ENCODE measurements at regions not wholly inside any gene's neighbourhood (a gene's known extent, or its start where the extent isn't known, plus 50 kb on each side); places are given as distances from the start of the nearest gene placed in this dataset.

DNA sequence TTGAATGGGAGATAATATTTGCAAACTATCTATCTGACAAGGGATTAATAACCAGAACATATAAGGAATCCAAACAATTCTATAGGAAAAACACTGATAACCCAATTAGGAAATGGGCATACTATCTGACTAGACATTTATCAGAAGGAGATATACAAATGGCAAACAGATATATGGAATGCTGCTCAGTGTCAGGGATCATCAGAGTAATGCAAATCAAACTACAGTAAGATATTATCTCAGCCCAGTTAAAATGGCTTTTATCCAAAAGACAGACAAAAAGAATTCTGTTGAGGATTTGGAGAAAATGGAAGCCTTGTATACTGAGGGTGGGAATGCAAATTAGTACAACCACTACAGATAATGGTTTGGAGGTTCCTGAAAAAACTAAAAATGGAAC is 758.0 kb upstream of the B3GALT2 start:
- in situ Hi-C loops (cut with MboI; ENCODE audit: low sequenced_read_pairs): no loop called here
- Histone ChIP-seq H3K27me3 (ENCODE audit: low read depth) (no peaks in the 10 kb centered on the region), H3K4me3 (no peak overlapping the region), H3K4me1 (no peaks in the 10 kb centered on the region), H3K36me3 (replicated peaks) (no peaks in the 10 kb centered on the region), H3K9me3 (no peaks in the 10 kb centered on the region)
- no peak for DNase-seq (ENCODE audit: low spot score in 2 of 2)

GRCh38 chr1:193940176-193940575 is 753.8 kb upstream of the B3GALT2 start:
- H3K36me3 ChIP-seq (replicated peaks): no peaks in the 10 kb centered on the region
- no peak for DNase-seq (ENCODE audit: low spot score in 2 of 2)
- no peaks in the 10 kb centered on the region for H3K4me1 ChIP-seq
- H3K9me3 ChIP-seq: no peaks in the 10 kb centered on the region
- no peak overlapping the region for H3K4me3 ChIP-seq
- in situ Hi-C loops (cut with MboI; ENCODE audit: low sequenced_read_pairs): no loop called here
- no peaks in the 10 kb centered on the region for H3K27me3 ChIP-seq (ENCODE audit: low read depth)

DNA sequence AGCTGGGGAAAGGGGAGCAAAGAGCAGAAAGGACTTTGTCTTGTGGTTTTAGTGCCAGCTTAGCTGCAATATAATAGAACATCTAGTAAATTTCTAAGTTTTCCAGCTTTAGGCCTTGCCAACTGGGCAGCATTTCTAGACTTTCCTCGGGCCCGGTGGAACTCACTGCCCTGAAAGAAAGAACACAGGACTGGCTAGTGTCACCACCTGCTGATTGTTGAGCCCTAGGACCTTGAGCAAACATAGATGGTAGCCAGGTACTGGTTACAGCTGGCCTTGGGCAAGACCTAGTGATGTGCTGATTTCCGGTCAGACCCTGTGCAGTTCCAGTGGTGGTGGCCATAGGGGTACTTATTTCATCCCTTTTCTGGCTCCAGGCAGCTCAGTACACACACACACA is 753.2 kb upstream of the B3GALT2 start:
- no peak overlapping the region for H3K4me3 ChIP-seq
- no peaks in the 10 kb centered on the region for H3K4me1 ChIP-seq
- H3K9me3 ChIP-seq: no peaks in the 10 kb centered on the region
- in situ Hi-C loops (cut with MboI; ENCODE audit: low sequenced_read_pairs): no loop called here
- H3K27me3 ChIP-seq (ENCODE audit: low read depth): no peaks in the 10 kb centered on the region
- no peaks in the 10 kb centered on the region for H3K36me3 ChIP-seq (replicated peaks)
- DNase-seq (ENCODE audit: low spot score in 2 of 2): no peak

- DNase-seq (ENCODE audit: low spot score in 2 of 2): no peak
Measured at GRCh38 chr1:193937308-193937707, 750.9 kb upstream of the B3GALT2 start.

GRCh38 chr1:193932979-193933378 is 746.6 kb upstream of the B3GALT2 start:
- DNase-seq (ENCODE audit: low spot score in 2 of 2): no peak
- Histone ChIP-seq H3K27me3 (ENCODE audit: low read depth) (no peaks in the 10 kb centered on the region), H3K9me3 (no peaks in the 10 kb centered on the region), H3K4me1 (peaks cover 9% of the 10 kb centered on the region), H3K36me3 (replicated peaks) (no peaks in the 10 kb centered on the region), H3K4me3 (no peak overlapping the region)
- in situ Hi-C loops (cut with MboI; ENCODE audit: low sequenced_read_pairs): no loop called here

More at GRCh38 chr1:193937308-193937707, 750.9 kb upstream of the B3GALT2 start:
- Histone ChIP-seq H3K4me3 (no peak overlapping the region), H3K36me3 (replicated peaks) (no peaks in the 10 kb centered on the region), H3K4me1 (no peaks in the 10 kb centered on the region), H3K9me3 (no peaks in the 10 kb centered on the region), H3K27me3 (ENCODE audit: low read depth) (no peaks in the 10 kb centered on the region)
- in situ Hi-C loops (cut with MboI; ENCODE audit: low sequenced_read_pairs): no loop called here

- H3K27me3 ChIP-seq (ENCODE audit: low read depth): no peaks in the 10 kb centered on the region
- H3K4me3 ChIP-seq: no peak overlapping the region
- no peaks in the 10 kb centered on the region for H3K36me3 ChIP-seq (replicated peaks)
- in situ Hi-C loops (cut with MboI; ENCODE audit: low sequenced_read_pairs): no loop called here
- no peak for DNase-seq (ENCODE audit: low spot score in 2 of 2)
- peaks cover 9% of the 10 kb centered on the region for H3K4me1 ChIP-seq
- 0 out of 2 replicates have a peak, but pooled peaks cover 5% of the 10 kb centered on the region for H3K9me3 ChIP-seq
Measured at GRCh38 chr1:193931356-193931755, 744.9 kb upstream of the B3GALT2 start.

DNA sequence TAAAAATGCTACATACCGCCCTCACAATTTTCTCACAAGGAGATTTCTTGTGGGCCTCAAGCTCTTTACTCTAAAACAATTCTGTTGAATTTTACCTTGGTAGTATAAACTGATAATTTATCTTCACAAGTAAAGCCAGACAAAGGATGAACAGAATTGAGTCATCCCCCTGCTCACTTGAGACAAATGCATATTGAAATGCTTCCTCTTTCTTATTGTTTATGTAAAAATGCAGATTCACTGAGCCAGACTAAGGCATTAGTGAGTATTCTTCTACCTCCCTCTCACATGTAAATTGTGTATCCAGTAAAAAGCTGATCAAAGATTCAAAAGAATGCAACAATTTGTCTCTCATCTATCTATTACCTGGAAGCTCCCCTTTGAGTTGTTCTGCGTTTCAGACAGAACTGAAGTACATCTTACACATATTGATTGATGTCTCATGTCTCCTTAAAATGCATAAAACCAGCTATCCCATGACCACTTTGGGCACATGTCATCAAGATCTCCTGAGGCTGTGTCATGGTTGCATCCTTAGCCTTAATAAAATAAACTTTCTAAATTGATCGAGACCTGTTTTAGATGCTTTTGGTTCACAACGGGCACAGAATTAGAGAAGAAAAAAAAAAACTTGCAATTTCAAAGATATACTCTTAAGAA is 743.1 kb upstream of the B3GALT2 start:
- H3K9me3 ChIP-seq: 0 out of 2 replicates have a peak, but pooled peaks cover 5% of the 10 kb centered on the region
- peaks cover 9% of the 10 kb centered on the region for H3K4me1 ChIP-seq
- no peak overlapping the region for H3K4me3 ChIP-seq
- in situ Hi-C loops (cut with MboI; ENCODE audit: low sequenced_read_pairs): no loop called here
- no peaks in the 10 kb centered on the region for H3K27me3 ChIP-seq (ENCODE audit: low read depth)
- peak in 1 of 2 experiments; percentile 27 for DNase-seq (ENCODE audit: low spot score in 2 of 2)
- no peaks in the 10 kb centered on the region for H3K36me3 ChIP-seq (replicated peaks)

DNA sequence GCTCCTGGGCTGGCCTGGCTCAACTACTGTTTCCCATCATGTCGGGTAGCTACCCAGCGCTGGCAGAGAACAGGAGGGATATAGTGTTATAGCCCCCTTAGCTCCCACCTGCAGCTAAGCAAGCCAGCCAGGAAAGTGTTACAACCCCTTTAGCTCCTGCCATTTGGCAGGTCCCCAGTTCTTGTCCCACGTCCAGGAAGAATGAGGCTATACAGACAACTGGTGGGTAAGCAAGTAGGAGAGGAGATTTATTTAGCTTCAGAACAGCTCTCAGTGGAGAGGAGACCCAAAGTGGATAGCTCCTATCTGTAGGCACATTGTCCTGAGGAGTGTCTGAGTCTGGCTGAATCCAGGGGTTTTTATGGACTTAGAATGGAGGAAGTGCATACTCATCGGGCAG is 741.1 kb upstream of the B3GALT2 start:
- no peaks in the 10 kb centered on the region for H3K36me3 ChIP-seq (replicated peaks)
- DNase-seq (ENCODE audit: low spot score in 2 of 2): no peak
- in situ Hi-C loops (cut with MboI; ENCODE audit: low sequenced_read_pairs): no loop called here

GRCh38 chr1:193926956-193927355 is 740.5 kb upstream of the B3GALT2 start:
- in situ Hi-C loops (cut with MboI; ENCODE audit: low sequenced_read_pairs): no loop called here
- H3K4me3 ChIP-seq: no peak overlapping the region
- H3K27me3 ChIP-seq (ENCODE audit: low read depth): no peaks in the 10 kb centered on the region
- 0 out of 2 replicates have a peak, but pooled peaks cover 5% of the 10 kb centered on the region for H3K9me3 ChIP-seq
- peaks cover 9% of the 10 kb centered on the region for H3K4me1 ChIP-seq
- H3K36me3 ChIP-seq (replicated peaks): no peaks in the 10 kb centered on the region
- DNase-seq (ENCODE audit: low spot score in 2 of 2): no peak

More for the DNA sequence above, 741.1 kb upstream of the B3GALT2 start:
- Histone ChIP-seq H3K4me3 (no peak overlapping the region), H3K4me1 (peaks cover 9% of the 10 kb centered on the region), H3K9me3 (0 out of 2 replicates have a peak, but pooled peaks cover 5% of the 10 kb centered on the region), H3K27me3 (ENCODE audit: low read depth) (no peaks in the 10 kb centered on the region)

DNA sequence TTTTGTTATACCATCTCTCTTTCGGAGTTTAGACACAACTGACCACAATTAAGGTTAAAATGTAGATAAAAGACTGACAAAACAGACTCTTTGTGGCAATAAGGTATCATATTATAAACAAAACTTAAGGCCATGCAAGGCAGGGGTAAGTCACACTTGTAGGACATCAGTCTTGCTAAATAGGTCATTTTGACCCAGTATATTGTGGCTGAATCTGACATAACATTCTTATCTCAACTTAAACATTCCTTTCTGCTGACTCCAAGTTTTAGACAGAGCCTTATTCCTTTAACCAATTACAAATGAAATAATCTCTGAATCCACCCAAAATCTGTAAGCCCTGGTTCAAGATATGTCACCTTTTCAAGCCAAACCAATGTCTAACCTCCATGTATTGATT is 733.4 kb upstream of the B3GALT2 start:
- no peak for DNase-seq (ENCODE audit: low spot score in 2 of 2)
- Histone ChIP-seq H3K9me3 (no peaks in the 10 kb centered on the region), H3K4me1 (peaks cover 14% of the 10 kb centered on the region), H3K4me3 (no peak overlapping the region), H3K27me3 (ENCODE audit: low read depth) (no peaks in the 10 kb centered on the region), H3K36me3 (replicated peaks) (no peaks in the 10 kb centered on the region)
- in situ Hi-C loops (cut with MboI; ENCODE audit: low sequenced_read_pairs): no loop called here

- peak in 1 of 2 experiments; percentile 73 for DNase-seq (ENCODE audit: low spot score in 2 of 2)
- peaks cover 14% of the 10 kb centered on the region for H3K4me1 ChIP-seq
- H3K27me3 ChIP-seq (ENCODE audit: low read depth): no peaks in the 10 kb centered on the region
- no peaks in the 10 kb centered on the region for H3K9me3 ChIP-seq
- H3K36me3 ChIP-seq (replicated peaks): no peaks in the 10 kb centered on the region
- in situ Hi-C loops (cut with MboI; ENCODE audit: low sequenced_read_pairs): no loop called here
- no peak overlapping the region for H3K4me3 ChIP-seq
Measured at GRCh38 chr1:193916452-193916851, 730.0 kb upstream of the B3GALT2 start.

- no peaks in the 10 kb centered on the region for H3K27me3 ChIP-seq (ENCODE audit: low read depth)
- in situ Hi-C loops (cut with MboI; ENCODE audit: low sequenced_read_pairs): no loop called here
- DNase-seq (ENCODE audit: low spot score in 2 of 2): no peak
- H3K9me3 ChIP-seq: no peaks in the 10 kb centered on the region
- peaks cover 14% of the 10 kb centered on the region for H3K4me1 ChIP-seq
- H3K36me3 ChIP-seq (replicated peaks): no peaks in the 10 kb centered on the region
- H3K4me3 ChIP-seq: no peak overlapping the region
Measured at GRCh38 chr1:193914871-193915270, 728.5 kb upstream of the B3GALT2 start.

- Histone ChIP-seq H3K4me1 (no peaks in the 10 kb centered on the region), H3K9me3 (no peaks in the 10 kb centered on the region), H3K36me3 (replicated peaks) (no peaks in the 10 kb centered on the region), H3K4me3 (no peak overlapping the region), H3K27me3 (ENCODE audit: low read depth) (no peaks in the 10 kb centered on the region)
- in situ Hi-C loops (cut with MboI; ENCODE audit: low sequenced_read_pairs): no loop called here
- no peak for DNase-seq (ENCODE audit: low spot score in 2 of 2)
Measured at GRCh38 chr1:193909406-193910082, 723.1 kb upstream of the B3GALT2 start.

GRCh38 chr1:193905288-193906085 is 719.1 kb upstream of the B3GALT2 start:
- no peaks in the 10 kb centered on the region for H3K36me3 ChIP-seq (replicated peaks)
- no peaks in the 10 kb centered on the region for H3K27me3 ChIP-seq (ENCODE audit: low read depth)
- DNase-seq (ENCODE audit: low spot score in 2 of 2): no peak
- no peaks in the 10 kb centered on the region for H3K4me1 ChIP-seq
- H3K4me3 ChIP-seq: no peak overlapping the region
- no peaks in the 10 kb centered on the region for H3K9me3 ChIP-seq
- in situ Hi-C loops (cut with MboI; ENCODE audit: low sequenced_read_pairs): no loop called here
